DMS53 (cell line): ENCODE measurements at regions not wholly inside any gene's neighbourhood (a gene's known extent, or its start where the extent isn't known, plus 50 kb on each side); places are given as distances from the start of the nearest gene placed in this dataset.
"Not testable (repeated sequence)": the region's sequence is repeated elsewhere in the genome, so short reads cannot be mapped to it uniquely, and the experiment has no call there.

Experiments
- DNase-seq: peaks from one replicate; lab custom pipeline; 2025; lab: John Stamatoyannopoulos, UW

DNA sequence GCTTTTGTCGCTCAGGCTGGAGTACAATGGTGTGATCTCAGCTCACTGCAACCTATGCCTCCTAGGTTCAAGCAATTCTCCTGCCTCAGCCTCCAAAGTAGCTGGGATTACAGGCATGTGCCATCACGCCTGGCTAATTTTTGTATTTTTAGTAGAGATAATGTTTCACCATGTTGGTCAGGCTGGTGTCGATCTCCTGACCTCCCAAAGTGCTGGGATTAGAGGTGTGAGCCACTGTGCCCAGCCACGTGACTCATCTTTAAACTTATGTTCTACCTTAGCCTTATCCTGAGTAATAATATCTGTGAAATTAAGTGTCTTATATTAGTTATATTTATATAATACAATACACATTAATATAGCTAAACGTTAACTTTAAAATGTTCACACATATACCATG lies 101.2 kb upstream of the CADM1 start:
- not testable (repeated sequence) for DNase-seq

DNA sequence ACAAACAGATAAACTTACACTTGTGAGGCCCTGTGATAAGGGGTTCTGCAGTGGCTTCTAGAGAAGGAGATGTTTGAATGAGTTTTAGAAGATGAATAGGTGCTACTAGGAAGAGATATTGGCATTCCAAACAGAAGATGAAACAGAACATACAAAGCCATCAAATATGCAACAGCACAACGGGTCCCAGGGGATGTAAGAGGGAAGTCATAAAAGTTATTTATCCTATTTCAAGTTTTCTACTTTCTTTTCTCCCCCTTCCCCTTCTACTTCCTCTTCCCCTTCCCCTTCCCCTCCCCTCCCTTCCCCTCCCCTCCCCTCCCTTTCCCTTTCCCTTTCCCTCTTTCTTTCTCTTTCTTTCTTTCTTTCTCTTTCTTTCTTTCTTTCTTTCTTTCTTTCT lies 94.9 kb upstream of the CADM1 start:
- no peak for DNase-seq

DNA sequence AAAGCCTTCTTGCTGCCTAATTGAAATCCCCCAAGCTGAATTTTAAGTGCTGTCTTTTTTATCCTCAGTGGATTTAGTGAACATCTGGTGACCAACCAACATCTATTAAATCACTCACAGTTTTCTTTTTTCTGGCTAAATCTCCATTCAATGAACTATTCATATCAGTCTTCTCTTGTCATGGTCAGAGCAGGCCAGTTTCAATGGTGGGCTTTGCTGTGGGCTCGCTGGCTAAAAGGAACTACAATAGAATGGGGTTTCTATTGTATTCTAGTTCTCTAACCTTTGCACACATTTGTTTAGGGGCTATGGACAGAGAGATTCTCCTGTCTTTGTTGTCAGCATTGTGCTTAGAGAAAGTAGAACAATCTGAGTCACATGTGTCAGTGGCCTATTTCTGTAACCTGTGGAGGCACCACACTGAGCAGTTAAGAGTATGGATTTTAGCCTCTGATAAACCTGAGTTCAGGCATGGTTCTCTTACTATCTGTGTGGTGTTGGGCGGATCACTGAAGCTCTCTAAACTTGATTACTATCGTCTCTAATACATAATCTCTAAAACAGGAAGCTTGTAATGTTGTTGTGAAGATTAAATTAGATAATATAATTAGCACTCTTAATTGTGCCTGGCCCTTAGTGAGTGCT lies 94.2 kb upstream of the CADM1 start:
- no peak for DNase-seq

DNA sequence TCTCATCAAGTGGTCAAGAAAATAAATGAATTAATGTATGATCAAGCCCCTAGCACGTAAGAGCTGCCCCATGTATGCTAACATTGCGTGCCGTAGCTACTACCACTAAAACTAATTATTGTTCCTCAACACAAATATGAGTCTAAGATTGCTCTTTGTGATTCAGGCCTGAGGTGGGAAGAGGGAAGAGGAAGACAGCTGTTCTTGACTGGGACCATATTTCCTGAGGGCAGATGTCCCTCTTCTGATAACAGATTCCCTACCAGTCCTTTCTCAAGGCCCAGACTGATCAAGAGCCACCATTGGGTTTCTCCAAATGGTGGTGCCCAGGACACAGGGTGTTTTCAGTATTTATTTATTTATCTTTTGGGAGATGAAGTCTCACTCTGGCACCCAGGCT lies 87.2 kb upstream of the CADM1 start:
- DNase-seq = no peak

DNA sequence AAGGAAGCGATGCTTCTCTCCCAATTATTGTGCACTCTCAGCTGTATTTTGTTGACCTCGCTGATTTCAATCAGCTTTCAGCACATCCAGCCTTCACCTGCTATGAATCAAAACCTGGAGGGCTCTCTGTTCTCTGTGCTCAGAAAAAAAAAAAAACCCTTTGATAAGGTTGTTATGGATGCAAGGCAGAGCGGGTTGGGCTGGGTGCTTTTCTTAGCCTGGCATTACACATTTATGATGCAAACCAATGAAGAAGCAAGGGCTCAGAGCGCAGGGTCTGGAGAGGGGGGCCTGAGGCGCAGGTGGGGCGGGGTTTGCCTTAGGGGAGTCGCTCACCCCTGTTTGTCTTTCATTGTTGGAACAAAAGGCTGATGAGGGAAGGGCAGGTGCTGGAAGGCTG lies 86.0 kb upstream of the CADM1 start:
- peak; percentile 23 for DNase-seq

DNA sequence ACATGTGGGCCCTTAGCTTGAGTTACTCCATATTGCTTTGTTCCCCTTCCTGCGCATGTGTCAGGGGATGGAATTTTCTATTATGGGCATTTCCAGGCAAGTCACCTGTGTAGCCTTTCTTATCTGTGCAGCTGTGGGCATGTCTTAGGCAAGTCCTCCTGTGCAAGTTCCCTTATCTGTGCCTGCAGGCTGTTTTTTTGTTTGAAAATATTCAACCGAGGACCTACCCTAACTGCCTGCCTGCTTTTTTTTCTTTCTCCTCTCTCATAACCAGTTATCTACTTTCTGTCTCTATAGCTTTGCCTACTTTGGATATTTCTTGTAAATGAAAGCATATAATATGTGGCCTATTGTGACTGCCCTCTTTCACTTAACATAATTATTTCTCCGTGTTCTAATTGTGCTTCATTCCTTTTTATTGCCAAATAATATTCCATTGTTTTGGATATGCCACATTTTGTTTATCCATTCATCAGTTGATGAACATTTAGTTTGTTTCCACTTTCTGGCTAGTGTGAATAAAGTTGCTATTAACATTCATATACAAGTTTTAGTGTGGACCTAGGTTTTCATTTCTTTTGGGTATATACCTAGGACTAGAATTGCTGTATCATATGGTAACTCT lies 83.6 kb upstream of the CADM1 start:
- DNase-seq = no peak

DNA sequence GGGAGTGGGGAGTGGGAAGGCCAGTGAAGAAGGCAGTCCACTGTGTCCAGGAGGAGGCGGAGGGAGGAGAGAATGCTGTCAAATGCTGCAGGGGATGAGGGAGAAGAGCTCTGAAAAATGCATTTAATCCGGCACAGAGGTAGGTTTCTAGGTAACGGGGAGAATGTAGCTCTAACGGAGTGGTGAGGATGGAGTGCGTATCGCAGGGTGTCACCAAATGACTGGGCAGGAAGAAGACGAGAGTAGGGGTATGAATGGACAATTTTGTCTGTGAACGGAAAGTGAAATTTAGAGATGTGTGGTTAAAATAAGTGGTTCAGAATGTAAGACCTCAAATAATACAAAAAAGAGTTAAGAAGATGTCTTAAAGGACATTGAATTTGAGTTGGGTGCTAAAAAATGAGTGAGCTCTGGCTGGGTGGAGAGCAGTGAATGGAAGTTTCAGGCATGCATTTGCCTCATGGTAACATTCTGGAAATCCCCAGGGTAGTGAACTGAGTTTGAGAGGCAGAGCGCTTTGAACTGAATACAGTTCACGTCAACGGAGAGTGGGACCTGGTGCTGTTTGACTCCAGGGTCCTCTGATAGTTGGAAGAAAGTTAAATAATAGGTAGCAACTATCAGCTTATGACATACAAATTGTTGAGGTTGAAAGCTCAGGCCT lies 81.3 kb upstream of the CADM1 start:
- DNase-seq = no peak

DNA sequence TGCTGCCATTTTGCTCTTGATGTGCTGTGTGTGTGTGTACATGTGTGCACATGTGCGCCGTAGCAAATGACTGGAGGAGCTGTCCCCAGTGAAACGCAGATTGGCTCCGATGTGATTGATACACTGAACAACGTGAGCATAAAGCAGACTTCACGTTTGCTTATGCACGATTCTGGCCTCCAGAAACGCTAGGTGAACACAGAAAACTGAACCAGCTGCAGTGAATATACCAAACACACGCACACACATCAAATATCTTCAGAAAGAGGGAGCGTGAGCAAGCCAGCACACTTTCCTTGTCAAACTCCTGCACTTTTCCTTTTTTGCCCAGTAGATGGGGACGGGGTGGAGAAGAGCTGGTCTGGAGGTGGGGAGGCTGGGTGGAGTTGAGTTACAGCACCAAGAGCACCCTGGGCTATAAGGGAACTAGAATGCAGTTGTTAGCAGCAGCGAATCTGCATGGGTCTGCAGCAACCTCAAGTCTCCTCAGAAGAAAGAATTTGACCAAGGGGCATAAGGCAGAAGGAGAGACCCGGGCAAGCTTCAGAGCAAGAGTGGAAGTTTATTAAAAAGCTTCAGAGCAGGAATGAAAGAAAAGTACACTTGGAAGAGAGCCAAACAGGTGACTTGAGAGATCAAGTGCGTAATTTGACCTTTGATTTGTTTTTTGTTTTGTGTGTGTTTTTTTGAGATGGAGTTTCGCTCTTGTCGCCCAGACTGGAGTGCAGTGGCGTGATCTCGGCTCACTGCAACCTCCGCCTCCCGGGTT lies 77.8 kb upstream of the CADM1 start:
- peak; percentile 87 for DNase-seq

DNA sequence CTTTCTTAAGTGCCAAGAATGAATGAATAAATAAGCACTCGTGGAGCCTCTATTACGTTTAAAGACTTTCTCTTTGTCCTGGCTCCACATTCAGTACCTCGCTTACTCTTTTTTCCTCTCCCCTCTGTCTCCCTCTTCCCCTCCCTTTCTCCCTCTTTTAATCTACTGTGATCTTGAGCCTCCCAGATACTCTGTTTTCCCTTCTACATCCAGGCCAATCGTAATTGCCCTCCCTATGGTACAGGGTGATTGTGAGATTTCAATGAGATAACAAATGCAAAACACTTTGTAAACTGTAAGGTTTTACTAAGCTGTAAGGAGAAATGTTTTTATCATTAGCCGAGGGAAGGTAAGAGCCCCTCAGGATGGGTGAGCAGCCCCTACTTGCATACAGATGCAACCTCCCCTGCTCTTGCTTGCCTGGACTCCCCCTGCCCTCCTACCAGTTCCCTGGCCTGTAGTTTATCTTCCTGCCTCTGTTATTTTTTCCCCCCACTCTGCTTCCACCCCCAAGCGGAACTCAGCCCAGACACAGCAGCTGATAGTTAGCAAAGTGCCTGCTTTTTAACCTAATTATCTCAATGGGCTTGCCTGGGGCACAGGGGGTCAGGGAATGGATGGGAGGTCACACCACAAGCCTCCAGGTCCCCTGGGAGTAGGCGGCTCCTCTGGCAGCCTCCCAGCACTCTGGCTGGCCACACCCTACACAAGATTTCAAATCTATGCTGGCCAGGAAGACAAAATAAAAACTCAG lies 76.9 kb upstream of the CADM1 start:
- no peak for DNase-seq

DNA sequence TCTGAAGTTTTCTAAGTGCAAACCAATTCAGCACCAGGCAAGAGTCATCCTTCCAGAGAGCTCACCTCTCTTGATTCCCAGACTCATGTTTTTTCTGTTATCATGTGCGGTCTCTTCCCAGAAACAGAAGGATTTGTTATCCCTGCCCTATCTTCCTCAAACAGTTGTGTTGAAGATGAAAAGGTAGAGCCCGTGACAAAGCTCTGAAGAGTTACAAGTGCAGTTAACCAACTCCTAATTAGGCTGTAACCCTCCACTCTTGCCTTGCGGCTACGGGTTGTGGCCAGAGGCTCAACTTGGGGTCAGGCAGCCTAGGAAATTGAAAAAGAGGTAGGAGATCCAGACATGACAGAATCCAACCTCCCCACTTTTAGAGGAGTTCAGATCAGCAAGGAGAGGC lies 76.2 kb upstream of the CADM1 start:
- no peak for DNase-seq

DNA sequence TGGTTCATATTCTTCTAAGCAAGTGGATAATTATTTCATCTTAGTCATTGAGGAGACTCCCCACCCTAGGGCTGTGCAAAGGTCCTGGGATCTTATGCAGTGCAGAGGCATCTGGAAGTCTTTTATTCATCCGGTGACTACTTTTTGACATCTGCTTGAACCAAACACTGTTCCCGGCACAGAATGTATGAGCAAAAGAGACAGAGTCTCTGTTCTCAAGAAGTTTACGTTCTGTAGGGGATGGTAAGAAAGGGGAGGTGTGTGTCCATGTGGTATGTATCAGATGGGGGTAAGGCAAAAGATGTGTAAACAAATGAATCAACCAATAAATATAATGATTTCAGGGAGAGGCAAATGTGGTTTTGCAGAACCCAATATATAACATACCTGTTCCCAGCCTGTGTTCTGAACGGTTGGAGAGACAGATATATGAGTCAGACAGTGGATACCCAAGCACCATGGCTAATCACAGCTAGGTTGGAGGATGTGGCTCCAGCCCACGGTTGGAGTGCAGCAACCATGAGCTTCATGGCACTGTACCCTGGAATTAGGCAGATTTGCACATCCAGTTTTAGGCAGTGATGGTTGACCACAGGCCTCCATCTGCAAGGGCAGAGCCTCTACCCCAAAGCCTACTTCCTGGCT lies 75.1 kb upstream of the CADM1 start:
- no peak for DNase-seq

DNA sequence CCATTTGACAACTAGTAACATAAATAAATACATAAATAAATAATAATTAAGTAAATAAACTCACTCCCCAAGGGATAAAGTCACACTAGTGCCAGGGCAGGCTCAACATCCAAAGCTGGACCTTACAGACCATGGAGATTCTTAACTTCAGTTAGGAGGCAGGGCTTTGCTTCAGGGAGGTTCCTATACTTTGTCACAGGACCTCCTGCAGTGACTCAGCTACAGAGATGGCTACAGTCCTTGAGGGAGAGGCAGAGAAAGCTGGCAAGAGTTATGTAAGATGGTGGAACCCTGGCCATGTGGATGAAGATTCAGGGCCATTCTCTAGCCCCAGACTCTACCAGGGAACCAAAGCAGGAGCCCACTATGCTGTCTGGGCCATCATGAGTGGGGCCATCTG lies 74.1 kb upstream of the CADM1 start:
- no peak for DNase-seq

DNA sequence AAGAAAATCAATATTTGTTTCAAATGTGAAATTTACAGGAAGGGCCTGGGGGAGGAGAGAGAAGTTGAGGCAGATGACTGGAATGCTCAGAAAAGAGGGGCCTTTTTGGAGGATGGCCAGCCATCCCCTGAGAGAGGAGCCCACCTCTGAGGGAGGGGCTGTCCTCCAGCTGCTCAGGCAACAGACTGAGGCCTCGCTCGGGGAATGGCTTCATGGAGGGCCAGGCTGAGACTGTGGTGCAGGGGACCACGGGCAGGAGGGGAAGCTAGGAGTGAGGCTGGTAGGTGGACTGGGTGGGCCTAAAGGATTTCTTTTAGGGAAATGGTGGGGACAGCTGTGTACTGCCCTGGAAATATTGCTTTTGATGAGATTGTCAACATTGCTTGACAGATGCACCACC lies 73.5 kb upstream of the CADM1 start:
- no peak for DNase-seq

DNA sequence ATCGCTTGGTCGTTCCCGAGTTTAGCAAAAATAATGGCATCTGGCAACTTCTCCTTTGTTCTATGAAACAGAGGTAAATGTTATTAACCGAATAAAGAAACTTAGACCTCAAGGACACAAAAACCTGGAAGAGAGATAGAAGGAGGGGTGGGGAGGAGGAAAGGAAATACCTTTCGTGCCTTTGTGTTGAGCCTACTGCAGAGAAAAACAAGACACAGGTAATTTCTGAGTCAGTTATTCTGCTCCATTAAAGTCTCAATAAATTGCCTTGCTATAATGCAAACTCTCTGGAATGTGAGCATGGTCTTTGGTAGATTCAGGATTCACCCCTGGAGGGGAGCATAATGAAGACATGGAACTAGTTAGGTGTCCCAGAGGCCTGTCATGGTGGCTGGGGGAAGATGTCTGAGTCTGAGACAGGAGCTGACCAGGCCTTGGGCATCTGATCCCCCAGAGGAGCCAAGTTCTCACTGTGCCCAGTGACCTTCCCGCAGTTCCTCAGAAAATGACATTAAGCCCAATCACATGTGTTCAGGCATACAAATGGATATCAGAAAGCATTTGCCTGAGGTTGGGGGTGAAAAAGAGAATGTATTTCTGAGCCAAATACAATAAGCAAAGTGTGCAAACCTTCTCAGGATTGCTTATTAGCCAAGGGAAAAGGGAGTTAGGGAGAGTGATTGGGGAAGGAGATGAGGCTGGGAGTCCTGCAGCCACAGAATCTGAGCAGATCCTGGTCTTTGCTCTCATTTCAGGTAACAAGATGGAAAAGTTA lies 72.6 kb upstream of the CADM1 start:
- no peak for DNase-seq

DNA sequence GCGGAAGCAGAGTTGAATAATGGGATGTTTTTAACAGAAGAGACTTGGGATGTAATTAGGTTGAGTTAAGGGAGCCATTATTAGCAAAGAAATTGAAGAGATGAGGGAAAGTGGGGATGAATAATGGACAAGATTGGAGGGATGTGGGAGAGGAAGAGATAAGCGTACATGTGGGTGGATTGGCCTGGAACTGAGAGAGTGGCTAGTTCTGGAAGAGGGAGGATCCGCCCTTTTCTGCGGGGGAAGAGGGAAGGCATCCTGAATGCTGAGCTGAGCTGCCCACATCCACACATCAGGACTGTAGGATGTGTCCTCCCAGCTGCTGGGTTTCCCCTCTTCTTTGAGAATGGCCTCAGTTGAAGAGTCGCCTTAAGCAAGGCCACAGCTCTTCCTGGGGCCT lies 68.3 kb upstream of the CADM1 start:
- DNase-seq = no peak

DNA sequence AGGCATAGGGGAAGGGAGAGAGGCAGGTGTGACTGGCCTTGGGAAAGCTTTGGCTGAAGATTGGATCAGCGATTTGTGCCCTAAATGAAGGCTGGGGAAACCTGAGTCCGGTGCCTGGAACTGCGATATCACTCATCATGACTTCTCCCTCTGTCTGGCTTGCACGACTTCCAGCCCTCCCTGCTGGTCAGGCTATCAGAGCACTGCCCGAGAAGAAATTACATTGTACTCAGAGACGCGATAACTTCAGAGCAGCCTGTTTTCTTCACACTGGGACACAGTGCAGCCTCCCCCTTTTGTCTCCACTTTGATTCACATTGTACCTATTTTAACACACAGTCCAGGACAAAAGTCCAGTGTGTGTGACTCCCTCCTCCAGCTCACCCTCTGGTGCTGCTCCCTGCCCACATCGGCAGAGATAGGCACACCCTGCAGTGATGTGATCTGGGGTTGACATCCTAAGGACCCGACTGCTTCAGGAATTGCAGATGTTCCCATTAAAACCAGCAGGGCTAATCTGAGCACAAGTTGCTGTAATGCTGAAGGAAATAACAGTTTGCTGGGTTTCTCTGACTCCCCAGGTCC lies 62.1 kb upstream of the CADM1 start:
- no peak for DNase-seq

DNA sequence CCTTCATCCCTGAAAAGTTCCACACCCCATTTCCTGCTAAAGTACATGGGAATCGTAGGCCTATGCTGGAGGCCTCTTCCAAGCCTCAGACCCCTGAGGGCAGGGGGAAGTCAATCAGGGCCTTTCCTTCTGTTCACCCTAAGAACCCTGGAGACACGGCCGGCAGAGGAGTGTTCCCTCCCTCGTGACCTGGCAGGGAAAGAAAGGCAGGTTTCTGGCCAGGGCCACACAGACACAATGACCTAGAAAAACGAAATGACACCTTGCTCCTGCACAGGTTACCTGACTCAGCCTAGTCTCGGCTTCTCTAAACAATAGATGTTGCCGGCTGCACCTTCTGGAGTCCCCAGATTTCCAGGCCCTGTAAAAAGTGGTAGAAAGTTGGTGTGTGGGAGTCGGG lies 60.6 kb upstream of the CADM1 start:
- no peak for DNase-seq

DNA sequence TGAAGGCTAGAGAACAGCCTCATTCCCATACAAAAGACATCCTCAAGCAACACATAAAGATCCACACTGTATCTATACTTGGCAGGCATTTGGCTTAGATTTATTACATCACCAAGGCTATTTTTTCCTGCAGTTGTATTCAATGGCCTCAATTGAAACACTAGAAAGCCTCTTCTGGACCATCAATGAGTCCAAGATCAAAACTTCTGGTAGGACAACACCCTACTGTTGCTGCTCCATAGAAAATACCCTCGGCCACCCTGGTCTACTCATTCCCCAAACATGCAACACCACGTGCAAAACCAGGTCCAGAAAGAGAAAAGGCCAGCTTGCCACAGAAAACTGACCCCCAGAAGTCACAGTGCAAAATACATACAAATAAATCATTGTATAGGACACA lies 56.9 kb upstream of the CADM1 start:
- no peak for DNase-seq

DNA sequence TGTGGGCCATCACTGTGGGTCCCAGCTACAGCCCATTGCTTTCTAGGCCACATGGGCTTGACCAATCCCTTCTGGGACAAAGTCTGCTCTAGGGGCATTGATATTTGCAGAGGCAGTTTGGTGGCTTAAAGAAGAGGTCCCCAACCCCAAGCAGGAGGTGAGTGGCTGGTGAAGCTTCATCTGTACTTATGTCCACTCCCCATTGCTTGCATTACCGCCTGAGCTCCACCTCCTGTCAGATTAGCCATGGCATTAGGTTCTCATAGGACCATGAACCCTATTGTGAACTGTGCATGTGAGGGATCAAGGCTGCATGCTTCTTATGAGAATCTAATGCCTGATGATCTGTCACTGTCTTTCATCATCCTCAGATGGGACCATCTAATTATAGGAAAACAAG lies 54.4 kb upstream of the CADM1 start:
- no peak for DNase-seq

DNA sequence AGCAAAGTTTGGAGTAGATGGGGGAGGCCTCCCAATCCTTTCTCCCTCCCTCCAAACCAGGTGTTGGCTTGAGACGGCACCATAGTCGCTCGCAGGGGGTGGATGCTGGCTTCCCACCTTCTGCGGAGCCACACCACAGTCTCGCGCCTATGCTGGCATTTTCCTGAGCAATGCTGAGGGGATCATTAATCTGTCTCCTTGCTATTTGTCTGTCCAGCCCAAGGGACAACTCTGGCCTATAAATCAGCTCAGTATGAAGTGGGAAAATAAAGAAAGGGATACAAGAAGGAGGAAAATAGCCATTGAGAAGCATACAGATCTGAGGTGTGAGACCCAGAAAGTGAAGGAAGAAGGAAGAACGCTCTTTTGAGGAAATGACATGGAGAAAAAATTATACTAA lies 53.5 kb upstream of the CADM1 start:
- DNase-seq = no peak

DNA sequence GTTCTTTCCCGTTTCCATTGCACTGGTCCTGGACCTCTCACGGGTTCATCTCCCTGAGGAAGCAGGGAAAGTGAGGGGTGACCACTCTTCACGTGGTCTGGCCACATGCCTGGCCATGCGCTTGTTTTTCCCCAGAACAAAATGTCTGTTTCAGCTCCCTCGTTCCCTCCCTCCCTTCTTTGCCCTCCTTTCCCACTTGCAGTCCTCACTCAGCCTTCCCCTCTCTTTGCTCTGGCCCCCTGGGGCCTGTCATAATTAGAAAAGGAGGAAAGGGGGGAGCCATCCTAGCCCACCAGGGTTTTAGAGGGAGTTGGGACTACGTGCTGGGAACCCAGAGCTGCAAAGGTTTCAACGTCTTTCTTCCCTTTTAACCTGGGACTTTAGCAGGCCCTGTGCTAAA lies 52.8 kb upstream of the CADM1 start:
- no peak for DNase-seq
